Left cardiac atrium (tissue), 4 donors: ENCODE measurements at regions not wholly inside any gene's neighbourhood (a gene's known extent, or its start where the extent isn't known, plus 50 kb on each side); places are given as distances from the start of the nearest gene placed in this dataset.
"Not testable (repeated sequence)": the region's sequence is repeated elsewhere in the genome, so short reads cannot be mapped to it uniquely, and the experiment has no call there.

ENCODE experiments used
- ATAC-seq, 2 donors: fragments of 200-7000 bp; cut with Tn5 transposase; one replicate each; pipeline ENCODE4 v1.9.1; 2020; ENCODE audit warnings: mild to moderate bottlenecking in 2 of 2, moderate library complexity in 2 of 2
- DNase-seq: peaks from one replicate; pipeline ENCODE4 v3.0.0-alpha.2; 2020
- intact Hi-C, 2 donors: fragments of 100-400 bp; cut with DNase I; formaldehyde crosslinking; loops; one replicate each; pipeline versions ENCODE4 v1.14.1 to v1.15.1; 2022 to 2023
- donor health status: DM: no; HTN: yes; CAD: no.
- donor health status: DM: no; HTN: yes; CAD: no; lungs with severe emphysema.
- donor health status: DM: yes; HTN: yes; CAD: no.
- donor health status: Dilated cardiomyopathy.

GRCh38 chr6:73984571-73985210 lies 288.7 kb downstream of the CD109 start:
- intact Hi-C loops = no loop called here
- no peak for ATAC-seq
- no peak for DNase-seq

- intact Hi-C loops = no loop called here
- ATAC-seq = no peak
These were observed 287.4 kb downstream of the CD109 start for GRCh38 chr6:73983367-73983766.

GRCh38 chr6:73980096-73980495 lies 284.1 kb downstream of the CD109 start:
- ATAC-seq (no peak), DNase-seq (no peak)
- intact Hi-C loops = no loop called here

More at GRCh38 chr6:73983367-73983766, 287.4 kb downstream of the CD109 start:
- DNase-seq = no peak

- no peak for DNase-seq
- intact Hi-C loops = loop anchor here (10.0 kb wide), 2 partner anchors 96 to 1226 kb away; partner anchors contain the start of gene COL12A1 (in 1 of the 2)
- no peak for ATAC-seq
These were observed 282.3 kb downstream of the CD109 start for GRCh38 chr6:73978330-73978729.

- DNase-seq, ATAC-seq: not testable (repeated sequence)
- intact Hi-C loops = loop anchor here (5.0 to 10.0 kb wide), 3 partner anchors 102 to 1240 kb away; partner anchors contain the start of gene COL12A1 (in 1 of the 2)
These were observed 276.5 kb downstream of the CD109 start for GRCh38 chr6:73972518-73972917.

GRCh38 chr6:73969971-73970970 lies 274.3 kb downstream of the CD109 start:
- intact Hi-C loops = loop anchor here (5.0 to 10.0 kb wide), 3 partner anchors 105 to 1242 kb away; partner anchors contain the start of gene COL12A1 (in 1 of the 2)
- DNase-seq = no peak
- ATAC-seq = peak in 1 of 2 donors; percentile 57

GRCh38 chr6:73968221-73968757 lies 272.3 kb downstream of the CD109 start:
- ATAC-seq (no peak), DNase-seq (no peak)
- intact Hi-C loops = no loop called here

- intact Hi-C loops = no loop called here
- ATAC-seq = peak in 1 of 2 donors; percentile 44
- no peak for DNase-seq
These were observed 269.6 kb downstream of the CD109 start for GRCh38 chr6:73965539-73966029.

GRCh38 chr6:73964241-73964854 lies 268.3 kb downstream of the CD109 start:
- ATAC-seq = no peak
- DNase-seq = no peak
- intact Hi-C loops = no loop called here

- ATAC-seq (no peak), DNase-seq (no peak)
- intact Hi-C loops = no loop called here
These were observed 266.9 kb downstream of the CD109 start for GRCh38 chr6:73962884-73963283.

GRCh38 chr6:73956305-73956704 lies 260.3 kb downstream of the CD109 start:
- ATAC-seq = no peak
- intact Hi-C loops = no loop called here
- no peak for DNase-seq

- intact Hi-C loops = no loop called here
- ATAC-seq (no peak), DNase-seq (no peak)
These were observed 259.8 kb downstream of the CD109 start for GRCh38 chr6:73955800-73956199.

- no peak for DNase-seq
- intact Hi-C loops = no loop called here
- ATAC-seq = no peak
These were observed 258.9 kb downstream of the CD109 start for GRCh38 chr6:73954881-73955280.

GRCh38 chr6:73951183-73951582 lies 255.2 kb downstream of the CD109 start:
- intact Hi-C loops = no loop called here
- no peak for DNase-seq
- peak in 1 of 2 donors; percentile 15 for ATAC-seq

- no peak for DNase-seq
- ATAC-seq = peak in 1 of 2 donors; percentile 87
- intact Hi-C loops = no loop called here
These were observed 248.1 kb downstream of the CD109 start for GRCh38 chr6:73943930-73944652.

GRCh38 chr6:73943411-73943810 lies 247.4 kb downstream of the CD109 start:
- intact Hi-C loops = no loop called here
- DNase-seq (no peak), ATAC-seq (no peak)

- intact Hi-C loops = no loop called here
These were observed 246.7 kb downstream of the CD109 start for GRCh38 chr6:73942592-73943186.

GRCh38 chr6:73941892-73942291 lies 245.9 kb downstream of the CD109 start:
- ATAC-seq = no peak
- intact Hi-C loops = no loop called here
- no peak for DNase-seq

More at GRCh38 chr6:73942592-73943186, 246.7 kb downstream of the CD109 start:
- ATAC-seq (no peak), DNase-seq (no peak)
